Stomach (tissue), 4 donors: ENCODE measurements at regions not wholly inside any gene's neighbourhood (a gene's known extent, or its start where the extent isn't known, plus 50 kb on each side); places are given as distances from the start of the nearest gene placed in this dataset.

ENCODE experiments used
- CTCF ChIP-seq, 7 experiments: fragments of 450-650 bp in 4 of 7; fragments of 200-600 bp in 3 of 7; sonication (generic) in 3 of 7; IDR thresholded peaks; one replicate each; pipeline ENCODE4 v1.5.1; 2016 to 2019; ENCODE audit warnings: antibody characterized with exemption in 7 of 7, control low read depth in 2 of 7, mild to moderate bottlenecking in 1 of 7
- EP300 ChIP-seq: sonication (generic); formaldehyde crosslinking; IDR thresholded peaks from one replicate; pipeline ENCODE4 v1.6.1; 2017; ENCODE audit warnings: antibody characterized with exemption
- POLR2A ChIP-seq, 4 donors: fragments of 450-650 bp; IDR thresholded peaks; one replicate each; pipeline ENCODE4 v1.6.1; 2016; ENCODE audit warnings: antibody characterized with exemption in 4 of 4, control low read depth in 2 of 4, mild to moderate bottlenecking in 1 of 4, moderate library complexity in 1 of 4
- POLR2AphosphoS5 ChIP-seq, 3 donors: sonication (generic); formaldehyde crosslinking; IDR thresholded peaks; one replicate each; pipeline ENCODE4 v1.6.1; 2016; ENCODE audit warnings: antibody characterized with exemption in 3 of 3

GRCh38 chr10:31126593-31126992 lies 94.9 kb upstream of the ZNF438 start:
- no peak for TF ChIP-seq CTCF (IDR thresholded peaks at IDR 0.05)
- TF ChIP-seq POLR2AphosphoS5 (IDR thresholded peaks at IDR 0.05) = no peak
- TF ChIP-seq POLR2A (IDR thresholded peaks at IDR 0.05) = no peak
- no peak for TF ChIP-seq EP300
